ENCODE measurements at regions not wholly inside any gene's neighbourhood (a gene's known extent, or its start where the extent isn't known, plus 50 kb on each side); places are given as distances from the start of the nearest gene placed in this dataset.
"Not testable (repeated sequence)": the region's sequence is repeated elsewhere in the genome, so short reads cannot be mapped to it uniquely, and the experiment has no call there.

- no peak overlapping the region for H3K27ac Mint-ChIP-seq
- no peak overlapping the region for H3K4me3 Mint-ChIP-seq
- H3K9me3 Mint-ChIP-seq = peaks cover 6% of the 10 kb centered on the region
- no peaks in the 10 kb centered on the region for H3K4me1 Mint-ChIP-seq
- no peaks in the 10 kb centered on the region for H3K36me3 Mint-ChIP-seq
- no peaks in the 10 kb centered on the region for H3K27me3 Mint-ChIP-seq
- DNase-seq = no peak
- CTCF ChIA-PET = no interaction called here
These were observed 2097.0 kb downstream of the PCDH9 start for GRCh38 chr13:65133094-65133493.

- Mint-ChIP-seq H3K4me3 (no peak overlapping the region), H3K27me3 (no peaks in the 10 kb centered on the region), H3K9me3 (peaks cover 8% of the 10 kb centered on the region), H3K36me3 (no peaks in the 10 kb centered on the region), H3K27ac (no peak overlapping the region), H3K4me1 (no peaks in the 10 kb centered on the region)
- CTCF ChIA-PET = no interaction called here
- DNase-seq = no peak
These were observed 2104.9 kb downstream of the PCDH9 start for GRCh38 chr13:65125236-65125635.

- Mint-ChIP-seq H3K4me3 (no peak overlapping the region), H3K36me3 (no peaks in the 10 kb centered on the region), H3K9me3 (peaks cover 4% of the 10 kb centered on the region), H3K27me3 (no peaks in the 10 kb centered on the region), H3K4me1 (no peaks in the 10 kb centered on the region), H3K27ac (no peak overlapping the region)
- DNase-seq = no peak
- CTCF ChIA-PET = no interaction called here
These were observed 2117.6 kb downstream of the PCDH9 start for GRCh38 chr13:65112531-65112941.

- Mint-ChIP-seq H3K36me3 (no peaks in the 10 kb centered on the region), H3K4me1 (no peaks in the 10 kb centered on the region), H3K9me3 (peaks cover 6% of the 10 kb centered on the region), H3K4me3 (no peak overlapping the region), H3K27me3 (no peaks in the 10 kb centered on the region), H3K27ac (no peak overlapping the region)
- DNase-seq = no peak
- CTCF ChIA-PET = no interaction called here
These were observed 2118.0 kb downstream of the PCDH9 start for GRCh38 chr13:65112123-65112522.

GRCh38 chr13:65111223-65111622 lies 2118.9 kb downstream of the PCDH9 start:
- H3K27ac Mint-ChIP-seq = no peak overlapping the region
- H3K4me3 Mint-ChIP-seq = no peak overlapping the region
- peaks cover 14% of the 10 kb centered on the region for H3K9me3 Mint-ChIP-seq
- H3K27me3 Mint-ChIP-seq = no peaks in the 10 kb centered on the region
- H3K36me3 Mint-ChIP-seq = no peaks in the 10 kb centered on the region
- no peak for DNase-seq
- no peaks in the 10 kb centered on the region for H3K4me1 Mint-ChIP-seq
- CTCF ChIA-PET = no interaction called here

GRCh38 chr13:65104436-65104835 lies 2125.7 kb downstream of the PCDH9 start:
- peaks cover 16% of the 10 kb centered on the region for H3K9me3 Mint-ChIP-seq
- H3K4me3 Mint-ChIP-seq, H3K36me3 Mint-ChIP-seq, H3K4me1 Mint-ChIP-seq, H3K27me3 Mint-ChIP-seq, H3K27ac Mint-ChIP-seq, DNase-seq, CTCF ChIA-PET: not testable (repeated sequence)

GRCh38 chr13:65103351-65103750 lies 2126.8 kb downstream of the PCDH9 start:
- DNase-seq = no peak
- Mint-ChIP-seq H3K27ac (no peak overlapping the region), H3K27me3 (no peaks in the 10 kb centered on the region), H3K9me3 (peaks cover 16% of the 10 kb centered on the region), H3K4me1 (no peaks in the 10 kb centered on the region), H3K4me3 (no peak overlapping the region), H3K36me3 (no peaks in the 10 kb centered on the region)
- CTCF ChIA-PET = no interaction called here

GRCh38 chr13:65095161-65096082 lies 2134.7 kb downstream of the PCDH9 start:
- Mint-ChIP-seq H3K27ac (no peak overlapping the region), H3K4me3 (no peak overlapping the region), H3K27me3 (no peaks in the 10 kb centered on the region), H3K9me3 (peaks cover 6% of the 10 kb centered on the region), H3K4me1 (no peaks in the 10 kb centered on the region), H3K36me3 (no peaks in the 10 kb centered on the region)
- CTCF ChIA-PET = no interaction called here
- no peak for DNase-seq

GRCh38 chr13:65093357-65093756 lies 2136.8 kb downstream of the PCDH9 start:
- H3K36me3 Mint-ChIP-seq = no peaks in the 10 kb centered on the region
- H3K4me1 Mint-ChIP-seq = no peaks in the 10 kb centered on the region
- H3K27ac Mint-ChIP-seq = no peak overlapping the region
- no peaks in the 10 kb centered on the region for H3K27me3 Mint-ChIP-seq
- H3K4me3 Mint-ChIP-seq = no peak overlapping the region
- DNase-seq = no peak
- CTCF ChIA-PET = no interaction called here
- H3K9me3 Mint-ChIP-seq = peaks cover 6% of the 10 kb centered on the region

- H3K27ac Mint-ChIP-seq = no peak overlapping the region
- H3K4me1 Mint-ChIP-seq = no peaks in the 10 kb centered on the region
- peaks cover 6% of the 10 kb centered on the region for H3K9me3 Mint-ChIP-seq
- DNase-seq = no peak
- no peak overlapping the region for H3K4me3 Mint-ChIP-seq
- CTCF ChIA-PET = no interaction called here
- no peaks in the 10 kb centered on the region for H3K36me3 Mint-ChIP-seq
- H3K27me3 Mint-ChIP-seq = no peaks in the 10 kb centered on the region
These were observed 2139.1 kb downstream of the PCDH9 start for GRCh38 chr13:65091031-65091430.

- H3K36me3 Mint-ChIP-seq = no peaks in the 10 kb centered on the region
- no peak overlapping the region for H3K27ac Mint-ChIP-seq
- peaks cover 4% of the 10 kb centered on the region for H3K9me3 Mint-ChIP-seq
- DNase-seq = no peak
- CTCF ChIA-PET = no interaction called here
- H3K4me1 Mint-ChIP-seq = no peaks in the 10 kb centered on the region
- H3K27me3 Mint-ChIP-seq = no peaks in the 10 kb centered on the region
- H3K4me3 Mint-ChIP-seq = no peak overlapping the region
These were observed 2139.9 kb downstream of the PCDH9 start for GRCh38 chr13:65090186-65090585.

- peaks cover 7% of the 10 kb centered on the region for H3K9me3 Mint-ChIP-seq
- no peaks in the 10 kb centered on the region for H3K27me3 Mint-ChIP-seq
- CTCF ChIA-PET = no interaction called here
- no peaks in the 10 kb centered on the region for H3K36me3 Mint-ChIP-seq
- no peak for DNase-seq
- no peaks in the 10 kb centered on the region for H3K4me1 Mint-ChIP-seq
- no peak overlapping the region for H3K4me3 Mint-ChIP-seq
- no peak overlapping the region for H3K27ac Mint-ChIP-seq
These were observed 2141.2 kb downstream of the PCDH9 start for GRCh38 chr13:65088906-65089305.

- H3K36me3 Mint-ChIP-seq = no peaks in the 10 kb centered on the region
- DNase-seq = no peak
- H3K27ac Mint-ChIP-seq = no peak overlapping the region
- H3K9me3 Mint-ChIP-seq = peaks cover 3% of the 10 kb centered on the region
- no peaks in the 10 kb centered on the region for H3K4me1 Mint-ChIP-seq
- CTCF ChIA-PET = no interaction called here
- H3K27me3 Mint-ChIP-seq = no peaks in the 10 kb centered on the region
- no peak overlapping the region for H3K4me3 Mint-ChIP-seq
These were observed 2144.2 kb downstream of the PCDH9 start for GRCh38 chr13:65085977-65086376.

- CTCF ChIA-PET = no interaction called here
- Mint-ChIP-seq H3K9me3 (no peaks in the 10 kb centered on the region), H3K27me3 (no peaks in the 10 kb centered on the region), H3K27ac (no peak overlapping the region), H3K4me1 (no peaks in the 10 kb centered on the region), H3K36me3 (no peaks in the 10 kb centered on the region), H3K4me3 (no peak overlapping the region)
- no peak for DNase-seq
These were observed 2155.9 kb downstream of the PCDH9 start for GRCh38 chr13:65074248-65074647.

GRCh38 chr13:65064967-65065366 lies 2165.2 kb downstream of the PCDH9 start:
- CTCF ChIA-PET = no interaction called here
- Mint-ChIP-seq H3K9me3 (peaks cover 2% of the 10 kb centered on the region), H3K4me3 (no peak overlapping the region), H3K4me1 (no peaks in the 10 kb centered on the region), H3K27me3 (no peaks in the 10 kb centered on the region), H3K27ac (no peak overlapping the region), H3K36me3 (no peaks in the 10 kb centered on the region)
- no peak for DNase-seq

Data from activated naive CD4-positive, alpha-beta T cell treated with anti-CD3 and anti-CD28 coated beads, Interleukin-2, amount 10 ng/mL, durations not matched to agents 7 days and 5 days (primary cell).